GM23338 (cell line): ENCODE measurements at regions not wholly inside any gene's neighbourhood (a gene's known extent, or its start where the extent isn't known, plus 50 kb on each side); places are given as distances from the start of the nearest gene placed in this dataset.

Experiments used
- CREB1 ChIP-seq: fragments of 250-450 bp; sonication (Bioruptor Pico); IDR thresholded peaks from 2 replicates; pipeline ENCODE4 v1.5.0; 2020; ENCODE audit warnings: low read depth, mild to moderate bottlenecking, moderate library complexity
- CTCF ChIP-seq, 2 experiments: fragments of 200-600 bp in 1 of 2; sonication (generic) in 1 of 2; conservative IDR thresholded peaks; 2 replicates each; pipeline versions ENCODE4 v1.5.1 to v1.6.1; 2016 to 2017; ENCODE audit warnings: antibody characterized with exemption in 2 of 2, low read depth in 2 of 2, mild to moderate bottlenecking in 2 of 2, moderate library complexity in 1 of 2
- ETS1 ChIP-seq: IDR thresholded peaks from 2 replicates; pipeline ENCODE4 v1.6.1; 2016; ENCODE audit warnings: antibody characterized with exemption
- EZH2 ChIP-seq: fragments of 200-600 bp; sonication (generic); IDR thresholded peaks from one replicate; pipeline ENCODE4 v1.8.0; 2017; ENCODE audit warnings: antibody characterized with exemption, mild to moderate bottlenecking, low read depth; ENCODE audit not compliant: unreplicated experiment
- EZH2phosphoT487 ChIP-seq: fragments of 200-600 bp; sonication (generic); IDR thresholded peaks from one replicate; pipeline ENCODE4 v1.8.1; 2018; ENCODE audit warnings: antibody characterized with exemption; ENCODE audit not compliant: unreplicated experiment
- JUNB ChIP-seq: IDR thresholded peaks from one replicate; pipeline ENCODE4 v1.6.1; 2016; ENCODE audit warnings: antibody characterized with exemption; ENCODE audit not compliant: unreplicated experiment
- POLR2AphosphoS5 ChIP-seq: IDR thresholded peaks from 2 replicates; pipeline ENCODE4 v1.6.1; 2016; ENCODE audit warnings: antibody characterized with exemption, low read depth
- REST ChIP-seq: IDR thresholded peaks from one replicate; pipeline ENCODE4 v1.6.1; 2018; ENCODE audit warnings: antibody characterized with exemption; ENCODE audit not compliant: unreplicated experiment
- ZNF331 ChIP-seq: fragments of 250-450 bp; sonication (Bioruptor Pico); IDR thresholded peaks from 2 replicates; pipeline ENCODE4 v1.5.0; 2020; ENCODE audit warnings: low read depth, mild to moderate bottlenecking, moderate library complexity

GRCh38 chr13:67489016-67489415 is 258.9 kb upstream of the PCDH9 start:
- no peak for TF ChIP-seq EZH2phosphoT487
- TF ChIP-seq CTCF (conservative IDR thresholded peaks at IDR 0.05; ENCODE audit: low read depth in 2 of 2): no peak
- TF ChIP-seq POLR2AphosphoS5: no peak
- no peak for TF ChIP-seq CREB1 (CRISPR knock-in tag)
- TF ChIP-seq REST: no peak
- no peak for TF ChIP-seq EZH2
- no peak for TF ChIP-seq ETS1
- TF ChIP-seq JUNB: no peak
- TF ChIP-seq ZNF331 (CRISPR knock-in tag): no peak
